Esophagus muscularis mucosa (tissue), 4 donors: ENCODE measurements at regions not wholly inside any gene's neighbourhood (a gene's known extent, or its start where the extent isn't known, plus 50 kb on each side); places are given as distances from the start of the nearest gene placed in this dataset.

Experiments
- DNase-seq: peaks from one replicate; pipeline ENCODE4 v3.0.0-alpha.2; 2017; ENCODE audit errors: extremely low spot score
- H3K27ac ChIP-seq, 4 donors: fragments of 200-600 bp; sonication (generic); replicated peaks in 1 of 4; 1 replicate in 3 of 4; 2 replicates in 1 of 4; pipeline ENCODE4 v1.5.1; 2016 to 2019; ENCODE audit warnings: mild to moderate bottlenecking in 1 of 4
- H3K27me3 ChIP-seq, 4 donors: fragments of 200-600 bp; sonication (generic); one replicate each; pipeline versions ENCODE4 v1.5.1 to v1.6.0; 2016 to 2019
- H3K36me3 ChIP-seq, 4 donors: fragments of 200-600 bp; sonication (generic); one replicate each; pipeline ENCODE4 v1.5.1; 2016 to 2019
- H3K4me1 ChIP-seq, 4 donors: fragments of 200-600 bp; sonication (generic); one replicate each; pipeline ENCODE4 v1.5.1; 2016 to 2019
- H3K4me3 ChIP-seq, 4 donors: fragments of 200-600 bp; sonication (generic); 1 replicate in 2 of 4; 2 replicates in 2 of 4; pipeline ENCODE4 v1.5.1; 2016 to 2019; ENCODE audit warnings: mild to moderate bottlenecking in 4 of 4, moderate library complexity in 1 of 4
- H3K9me3 ChIP-seq, 4 donors: fragments of 200-600 bp; sonication (generic); 1 replicate in 3 of 4; 2 replicates in 1 of 4; pipeline ENCODE4 v1.5.1; 2016 to 2019
- EP300 ChIP-seq: sonication (generic); formaldehyde crosslinking; IDR thresholded peaks from one replicate; pipeline ENCODE4 v1.6.1; 2017; ENCODE audit warnings: antibody characterized with exemption
- POLR2A ChIP-seq: fragments of 450-650 bp; IDR thresholded peaks from one replicate; pipeline ENCODE4 v1.6.1; 2017; ENCODE audit warnings: antibody characterized with exemption, moderate library complexity, mild to moderate bottlenecking, low read depth
- POLR2AphosphoS5 ChIP-seq, 2 donors: sonication (generic); formaldehyde crosslinking; IDR thresholded peaks; one replicate each; pipeline ENCODE4 v1.6.1; 2017; ENCODE audit warnings: antibody characterized with exemption in 2 of 2
- WGBS: methylation state at CpG from one replicate; pipeline ENCODE4 v1.1.5; 2018; 5-methylcytosine and 5-hydroxymethylcytosine counted together
- intact Hi-C: fragments of 100-400 bp; cut with DNase I; formaldehyde crosslinking; loops from one replicate; pipeline ENCODE4 v1.15.1; 2023
- TF ChIP-seq, protein P1 (sequence below), 3 experiments: fragments of 200-600 bp in 2 of 3; fragments of 450-650 bp in 1 of 3; sonication (generic) in 2 of 3; IDR thresholded peaks; one replicate each; pipeline ENCODE4 v1.5.1; 2017 to 2019; ENCODE audit warnings: antibody characterized with exemption in 3 of 3, mild to moderate bottlenecking in 2 of 3, moderate library complexity in 1 of 3

DNA sequence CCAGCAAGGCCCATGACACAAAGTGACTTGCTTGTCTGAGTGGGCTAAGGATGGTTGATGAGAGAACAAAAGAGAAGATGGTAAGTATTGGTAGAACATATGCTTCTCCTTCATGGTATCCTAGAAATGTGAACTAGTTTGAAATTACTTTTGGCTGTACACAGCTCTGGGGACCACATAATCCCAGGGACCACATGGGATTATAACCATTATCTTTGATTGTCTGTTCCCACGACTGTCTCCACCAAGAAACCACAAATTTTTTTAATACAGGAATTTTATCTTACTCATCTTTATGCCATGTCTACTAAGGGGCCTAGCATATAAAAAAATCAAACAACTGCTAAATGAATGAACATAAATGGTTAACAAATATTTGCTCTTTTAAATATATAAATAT is 155.3 kb upstream of the PRICKLE2 start:
- WGBS: 83% methylated on average over 1 of the region's 1 CpG
- intact Hi-C loops: no loop called here
- TF ChIP-seq EP300: no peak

DNA sequence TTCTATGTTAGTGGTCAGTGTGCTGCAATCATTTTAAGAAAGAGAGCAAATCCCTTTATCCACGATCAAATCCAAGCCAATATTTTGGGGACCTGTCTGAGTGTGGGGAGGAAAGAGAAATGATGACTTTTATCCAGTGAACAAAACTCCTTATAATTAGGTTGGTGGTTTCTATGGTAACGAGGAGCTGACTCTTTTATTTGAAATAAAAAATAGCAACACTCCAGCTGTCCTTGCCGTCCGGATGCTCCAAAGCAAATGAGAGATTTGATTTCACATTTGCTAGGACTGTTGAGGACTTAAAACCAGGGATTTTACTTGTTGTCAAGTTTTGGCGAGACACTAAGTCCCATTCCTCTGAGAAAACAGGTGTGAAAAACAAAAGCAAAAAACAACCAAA is 154.0 kb upstream of the PRICKLE2 start:
- TF ChIP-seq, protein P1, sequence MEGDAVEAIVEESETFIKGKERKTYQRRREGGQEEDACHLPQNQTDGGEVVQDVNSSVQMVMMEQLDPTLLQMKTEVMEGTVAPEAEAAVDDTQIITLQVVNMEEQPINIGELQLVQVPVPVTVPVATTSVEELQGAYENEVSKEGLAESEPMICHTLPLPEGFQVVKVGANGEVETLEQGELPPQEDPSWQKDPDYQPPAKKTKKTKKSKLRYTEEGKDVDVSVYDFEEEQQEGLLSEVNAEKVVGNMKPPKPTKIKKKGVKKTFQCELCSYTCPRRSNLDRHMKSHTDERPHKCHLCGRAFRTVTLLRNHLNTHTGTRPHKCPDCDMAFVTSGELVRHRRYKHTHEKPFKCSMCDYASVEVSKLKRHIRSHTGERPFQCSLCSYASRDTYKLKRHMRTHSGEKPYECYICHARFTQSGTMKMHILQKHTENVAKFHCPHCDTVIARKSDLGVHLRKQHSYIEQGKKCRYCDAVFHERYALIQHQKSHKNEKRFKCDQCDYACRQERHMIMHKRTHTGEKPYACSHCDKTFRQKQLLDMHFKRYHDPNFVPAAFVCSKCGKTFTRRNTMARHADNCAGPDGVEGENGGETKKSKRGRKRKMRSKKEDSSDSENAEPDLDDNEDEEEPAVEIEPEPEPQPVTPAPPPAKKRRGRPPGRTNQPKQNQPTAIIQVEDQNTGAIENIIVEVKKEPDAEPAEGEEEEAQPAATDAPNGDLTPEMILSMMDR (IDR thresholded peaks at IDR 0.05): no peak
- TF ChIP-seq POLR2AphosphoS5 (IDR thresholded peaks at IDR 0.05) (no peak), EP300 (no peak), POLR2A (no peak)
- H3K27me3 ChIP-seq: no peaks in the 10 kb centered on the region
- DNase-seq: peak; percentile 29
- H3K9me3 ChIP-seq: no peaks in the 10 kb centered on the region
- intact Hi-C loops: no loop called here
- 54% methylated on average over 5 of the region's 5 CpGs for WGBS
- no peak overlapping the region for H3K4me3 ChIP-seq
- no peaks in the 10 kb centered on the region for H3K4me1 ChIP-seq
- H3K27ac ChIP-seq: no peak overlapping the region
- no peaks in the 10 kb centered on the region for H3K36me3 ChIP-seq

More for the DNA sequence above, 155.3 kb upstream of the PRICKLE2 start:
- no peak overlapping the region for H3K4me3 ChIP-seq
- no peaks in the 10 kb centered on the region for H3K27me3 ChIP-seq
- DNase-seq: no peak
- H3K27ac ChIP-seq: no peak overlapping the region
- no peaks in the 10 kb centered on the region for H3K36me3 ChIP-seq
- H3K9me3 ChIP-seq: no peaks in the 10 kb centered on the region
- no peaks in the 10 kb centered on the region for H3K4me1 ChIP-seq

DNA sequence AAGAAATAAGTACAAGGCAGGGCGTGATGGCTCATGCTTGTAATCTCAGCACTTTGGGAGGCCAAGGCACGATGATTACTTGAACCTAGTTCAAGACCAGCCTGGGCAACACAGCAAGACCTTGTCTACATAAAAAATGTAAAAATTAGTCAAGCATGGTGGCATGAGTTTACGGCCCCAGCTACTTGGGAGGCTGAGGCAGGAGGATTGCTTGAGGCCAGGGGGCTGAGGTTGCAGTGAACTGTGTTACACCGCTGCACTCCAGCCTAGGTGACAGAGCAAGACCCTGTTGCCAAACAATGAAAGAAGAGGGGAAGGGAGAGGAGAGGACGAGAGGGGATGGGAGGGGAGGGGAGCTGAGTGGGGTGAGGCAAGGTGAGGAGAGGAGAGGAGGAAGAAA is 152.7 kb upstream of the PRICKLE2 start:
- Histone ChIP-seq H3K4me1 (no peaks in the 10 kb centered on the region), H3K27ac (no peak overlapping the region), H3K4me3 (no peak overlapping the region), H3K9me3 (no peaks in the 10 kb centered on the region), H3K27me3 (no peaks in the 10 kb centered on the region), H3K36me3 (no peaks in the 10 kb centered on the region)
- 92% methylated on average over 5 of the region's 5 CpGs for WGBS
- TF ChIP-seq, protein P1 (IDR thresholded peaks at IDR 0.05): no peak
- TF ChIP-seq POLR2A: no peak
- TF ChIP-seq EP300: no peak
- no peak for TF ChIP-seq POLR2AphosphoS5 (IDR thresholded peaks at IDR 0.05)
- intact Hi-C loops: no loop called here
- DNase-seq: peak; percentile 87

DNA sequence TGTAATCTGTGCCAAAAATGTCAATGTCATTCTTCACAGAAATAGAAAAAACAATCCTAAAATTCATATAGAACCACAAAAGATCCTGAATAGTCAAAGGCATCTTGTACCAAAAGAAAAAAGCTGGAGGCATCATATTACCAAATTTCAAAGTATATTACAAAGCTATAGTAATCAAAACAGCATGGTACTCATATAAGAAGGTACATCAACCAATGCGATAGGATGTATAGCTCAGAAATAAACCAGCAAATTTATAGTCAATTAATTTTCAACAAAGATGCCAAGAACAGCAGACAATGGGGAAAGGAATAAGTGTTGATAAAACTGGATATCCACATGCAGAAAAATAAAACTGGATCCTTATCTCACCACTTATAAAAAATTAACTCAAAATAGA is 150.5 kb upstream of the PRICKLE2 start:
- no peaks in the 10 kb centered on the region for H3K9me3 ChIP-seq
- DNase-seq: no peak

DNA sequence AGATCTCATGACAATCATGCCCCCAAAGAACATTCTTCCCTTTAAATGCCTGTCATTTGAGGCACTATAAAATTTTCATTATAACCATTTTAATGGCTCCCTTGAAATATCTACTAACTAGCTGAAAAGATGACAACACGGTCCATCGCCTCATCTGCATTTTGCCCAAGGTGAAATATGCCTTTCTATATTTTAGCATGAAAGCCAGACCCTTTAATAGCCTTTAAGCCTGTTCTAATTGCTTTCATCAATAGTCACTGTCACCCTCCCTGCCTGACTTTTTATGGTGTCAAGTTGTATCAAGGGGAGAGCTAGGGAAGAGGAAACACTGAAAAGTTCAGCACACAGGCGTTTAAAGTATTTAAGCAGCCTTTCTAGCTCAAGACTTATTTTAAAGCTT is 144.1 kb upstream of the PRICKLE2 start:
- H3K27ac ChIP-seq: no peak overlapping the region
- DNase-seq: no peak
- no peaks in the 10 kb centered on the region for H3K9me3 ChIP-seq
- no peak overlapping the region for H3K4me3 ChIP-seq
- TF ChIP-seq EP300 (no peak), POLR2A (no peak), POLR2AphosphoS5 (IDR thresholded peaks at IDR 0.05) (no peak)
- TF ChIP-seq, protein P1 (IDR thresholded peaks at IDR 0.05): no peak
- H3K27me3 ChIP-seq: no peaks in the 10 kb centered on the region
- intact Hi-C loops: no loop called here
- peaks cover 0 to 6% (median 0%) of the 10 kb centered on the region in 4 donors for H3K4me1 ChIP-seq
- no peaks in the 10 kb centered on the region for H3K36me3 ChIP-seq
- 92% methylated on average over 3 of the region's 3 CpGs for WGBS

More for the DNA sequence above, 150.5 kb upstream of the PRICKLE2 start:
- H3K4me3 ChIP-seq: no peak overlapping the region
- intact Hi-C loops: no loop called here
- H3K4me1 ChIP-seq: no peaks in the 10 kb centered on the region
- H3K27ac ChIP-seq: no peak overlapping the region
- no peaks in the 10 kb centered on the region for H3K27me3 ChIP-seq
- whole genome bisulfite sequencing: 100% methylated on average over 1 of the region's 1 CpG
- TF ChIP-seq, protein P1 (IDR thresholded peaks at IDR 0.05): no peak
- TF ChIP-seq POLR2A (no peak), EP300 (no peak), POLR2AphosphoS5 (IDR thresholded peaks at IDR 0.05) (no peak)
- no peaks in the 10 kb centered on the region for H3K36me3 ChIP-seq
